A549 (cell line): ENCODE measurements at regions not wholly inside any gene's neighbourhood (a gene's known extent, or its start where the extent isn't known, plus 50 kb on each side); places are given as distances from the start of the nearest gene placed in this dataset.

Source experiments
- CTCF ChIP-seq: fragments of >200 bp; sonication (Bioruptor Twin); formaldehyde crosslinking; IDR thresholded peaks from 3 replicates; pipeline ENCODE4 v1.5.1; 2016
- EHMT2 ChIP-seq: fragments of 200-600 bp; sonication (generic); IDR thresholded peaks from 2 replicates; pipeline ENCODE4 v1.6.1; 2016; ENCODE audit warnings: antibody characterized with exemption, low read depth, mild to moderate bottlenecking, moderate library complexity
- EP300 ChIP-seq, 2 experiments: fragments of >200 bp; sonication (Bioruptor Twin); formaldehyde crosslinking; IDR thresholded peaks; 2 replicates in 1 of 2; 3 replicates in 1 of 2; pipeline ENCODE4 v1.6.1; 2016 to 2017
- POLR2A ChIP-seq: IDR thresholded peaks from 2 replicates; pipeline ENCODE4 v1.6.1; 2012; ENCODE audit warnings: mild to moderate bottlenecking, low read length
- TF ChIP-seq, protein P1 (sequence below): fragments of 250-450 bp; sonication (Bioruptor Pico); IDR thresholded peaks from 2 replicates; pipeline ENCODE4 v1.5.0; 2021; ENCODE audit warnings: mild to moderate bottlenecking, moderate library complexity, borderline replicate concordance

DNA sequence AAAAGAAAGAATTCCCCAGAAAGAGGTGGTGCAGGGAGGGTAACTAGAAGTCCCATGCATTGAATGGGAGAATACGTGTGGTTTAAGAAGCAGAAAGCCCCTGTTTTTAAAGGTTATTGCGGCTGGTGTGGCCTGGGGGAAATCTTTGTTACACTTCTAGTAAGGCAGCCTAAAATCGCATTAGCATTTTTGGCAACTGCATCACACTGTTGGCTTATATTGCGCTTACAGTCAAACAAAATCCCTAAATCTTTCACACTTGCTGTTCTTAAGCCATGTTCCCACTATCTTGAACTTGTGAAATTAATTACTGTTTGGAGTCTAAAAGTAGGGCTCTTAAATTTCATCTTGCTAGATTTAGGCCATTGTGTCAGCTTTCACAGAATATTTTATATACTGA lies 66.0 kb upstream of the GOLIM4 start:
- TF ChIP-seq CTCF = no peak
- no peak for TF ChIP-seq EP300 (IDR thresholded peaks at IDR 0.05)
- TF ChIP-seq EHMT2 = no peak
- TF ChIP-seq POLR2A = no peak
- TF ChIP-seq, protein P1, sequence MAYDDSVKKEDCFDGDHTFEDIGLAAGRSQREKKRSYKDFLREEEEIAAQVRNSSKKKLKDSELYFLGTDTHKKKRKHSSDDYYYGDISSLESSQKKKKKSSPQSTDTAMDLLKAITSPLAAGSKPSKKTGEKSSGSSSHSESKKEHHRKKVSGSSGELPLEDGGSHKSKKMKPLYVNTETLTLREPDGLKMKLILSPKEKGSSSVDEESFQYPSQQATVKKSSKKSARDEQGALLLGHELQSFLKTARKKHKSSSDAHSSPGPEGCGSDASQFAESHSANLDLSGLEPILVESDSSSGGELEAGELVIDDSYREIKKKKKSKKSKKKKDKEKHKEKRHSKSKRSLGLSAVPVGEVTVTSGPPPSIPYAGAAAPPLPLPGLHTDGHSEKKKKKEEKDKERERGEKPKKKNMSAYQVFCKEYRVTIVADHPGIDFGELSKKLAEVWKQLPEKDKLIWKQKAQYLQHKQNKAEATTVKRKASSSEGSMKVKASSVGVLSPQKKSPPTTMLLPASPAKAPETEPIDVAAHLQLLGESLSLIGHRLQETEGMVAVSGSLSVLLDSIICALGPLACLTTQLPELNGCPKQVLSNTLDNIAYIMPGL (CRISPR knock-in tag) = no peak
